Smooth muscle cell (in vitro differentiated cells): ENCODE measurements at regions not wholly inside any gene's neighbourhood (a gene's known extent, or its start where the extent isn't known, plus 50 kb on each side); places are given as distances from the start of the nearest gene placed in this dataset.

Experiments used
- DNase-seq: peaks from one replicate; lab custom pipeline; 2025; ENCODE audit not compliant: unreplicated experiment; lab: John Stamatoyannopoulos, UW
- H2AFZ ChIP-seq: fragments of 200-600 bp; sonication (generic); 2 replicates; pipeline ENCODE4 v1.6.0; 2016; ENCODE audit warnings: antibody characterized with exemption, low read depth, mild to moderate bottlenecking
- H3F3A ChIP-seq: fragments of 200-600 bp; sonication (generic); 2 replicates; pipeline ENCODE4 v1.6.0; 2017; ENCODE audit warnings: antibody characterized with exemption, low read depth
- H3K27ac ChIP-seq: fragments of 200-600 bp; sonication (generic); 2 replicates; pipeline ENCODE4 v1.5.1; 2016; ENCODE audit warnings: low read depth, mild to moderate bottlenecking
- H3K27me3 ChIP-seq: fragments of 200-600 bp; sonication (generic); 2 replicates; pipeline ENCODE4 v1.6.1; 2016; ENCODE audit warnings: low read depth, mild to moderate bottlenecking
- H3K36me3 ChIP-seq: fragments of 200-600 bp; sonication (generic); 2 replicates; pipeline ENCODE4 v1.5.1; 2016; ENCODE audit warnings: low read depth
- H3K4me1 ChIP-seq: fragments of 200-600 bp; sonication (generic); 2 replicates; pipeline ENCODE4 v1.5.1; 2016; ENCODE audit warnings: low read depth
- H3K4me2 ChIP-seq: fragments of 200-600 bp; sonication (generic); 2 replicates; pipeline ENCODE4 v1.6.0; 2016; ENCODE audit warnings: mild to moderate bottlenecking
- H3K4me3 ChIP-seq: fragments of 200-600 bp; sonication (generic); 2 replicates; pipeline ENCODE4 v1.5.1; 2016; ENCODE audit warnings: mild to moderate bottlenecking
- H3K79me2 ChIP-seq: fragments of 200-600 bp; sonication (generic); 2 replicates; pipeline ENCODE4 v1.6.0; 2016; ENCODE audit warnings: low read depth, mild to moderate bottlenecking
- H3K9ac ChIP-seq: fragments of 200-600 bp; sonication (generic); 2 replicates; pipeline ENCODE4 v1.6.0; 2016; ENCODE audit warnings: low read depth
- H3K9me3 ChIP-seq: fragments of 200-600 bp; sonication (generic); replicated peaks from 2 replicates; pipeline ENCODE4 v1.5.1; 2016; ENCODE audit warnings: low read depth
- H4K20me1 ChIP-seq: fragments of 200-600 bp; sonication (generic); 2 replicates; pipeline ENCODE4 v1.6.0; 2016; ENCODE audit warnings: low read depth
- CTCF ChIP-seq: fragments of 200-600 bp; sonication (generic); IDR thresholded peaks from 2 replicates; pipeline ENCODE4 v1.5.1; 2017; ENCODE audit warnings: borderline replicate concordance, mild to moderate bottlenecking, antibody characterized with exemption; ENCODE audit not compliant: insufficient read depth, poor library complexity, severe bottlenecking
- WGBS: methylation state at CpG from one replicate; pipeline ENCODE4 v1.1.7; 2016; ENCODE audit warnings: low lambda C conversion rate; 5-methylcytosine and 5-hydroxymethylcytosine counted together

DNA sequence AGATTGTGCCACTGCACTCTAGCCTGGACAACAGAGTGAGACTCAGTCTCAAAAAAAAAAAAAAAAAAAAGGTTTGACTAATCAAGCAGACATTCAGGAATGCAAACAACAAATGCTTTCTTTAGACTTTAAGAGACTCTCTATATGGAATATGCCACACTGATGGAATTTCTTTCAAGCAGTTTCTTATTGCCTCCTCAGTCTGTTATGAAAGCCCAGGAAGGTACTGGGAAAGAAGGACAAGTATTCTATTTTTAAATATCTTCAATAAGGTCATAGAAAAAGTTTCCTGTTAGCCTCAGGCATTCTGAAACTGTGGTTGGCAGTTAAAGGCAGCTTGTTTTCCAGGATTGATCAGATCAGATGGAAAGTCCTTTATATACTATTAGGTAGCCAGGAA lies 241.6 kb downstream of the PIK3C3 start:
- no peaks in the 10 kb centered on the region for H3K4me1 ChIP-seq
- peak overlapping the region; percentile 34 for H3K4me2 ChIP-seq
- TF ChIP-seq CTCF: no peak
- no peaks in the 10 kb centered on the region for H3K79me2 ChIP-seq
- no peak overlapping the region for H2AFZ ChIP-seq
- no peaks in the 10 kb centered on the region for H3K36me3 ChIP-seq
- H4K20me1 ChIP-seq: no peaks in the 10 kb centered on the region
- no peaks in the 10 kb centered on the region for H3K27me3 ChIP-seq
- peak overlapping the region; percentile 30 for H3K27ac ChIP-seq
- no peak overlapping the region for H3K4me3 ChIP-seq
- DNase-seq: no peak
- no peak overlapping the region for H3K9ac ChIP-seq
- H3K9me3 ChIP-seq: no peaks in the 10 kb centered on the region
- no peaks in the 10 kb centered on the region for H3F3A ChIP-seq

DNA sequence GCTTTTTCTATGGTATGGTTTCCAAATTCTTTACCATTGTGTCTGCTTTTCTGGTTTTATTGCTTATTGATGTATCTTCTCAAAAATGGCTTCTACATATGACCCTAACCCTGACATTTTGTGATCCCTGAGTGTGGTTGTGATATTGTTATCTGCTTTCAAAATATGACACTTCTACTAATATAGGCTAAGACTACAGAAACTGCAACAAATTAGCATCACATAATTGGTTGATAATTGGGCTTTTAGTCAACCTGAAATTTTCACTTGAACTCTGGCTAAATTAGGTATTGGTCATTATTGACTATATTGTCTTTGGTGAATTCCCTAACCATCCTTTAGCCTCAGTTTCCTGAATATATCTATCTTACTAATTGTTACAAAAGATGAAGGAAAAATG lies 246.1 kb downstream of the PIK3C3 start:
- Histone ChIP-seq H3K27ac (no peak overlapping the region), H3K9me3 (no peaks in the 10 kb centered on the region), H2AFZ (no peak overlapping the region), H3K4me2 (no peak overlapping the region), H4K20me1 (no peaks in the 10 kb centered on the region), H3K79me2 (no peaks in the 10 kb centered on the region), H3K4me1 (no peaks in the 10 kb centered on the region), H3K4me3 (no peak overlapping the region), H3K36me3 (no peaks in the 10 kb centered on the region), H3K27me3 (no peaks in the 10 kb centered on the region), H3K9ac (no peak overlapping the region), H3F3A (no peaks in the 10 kb centered on the region)
- DNase-seq: no peak
- no peak for TF ChIP-seq CTCF

DNA sequence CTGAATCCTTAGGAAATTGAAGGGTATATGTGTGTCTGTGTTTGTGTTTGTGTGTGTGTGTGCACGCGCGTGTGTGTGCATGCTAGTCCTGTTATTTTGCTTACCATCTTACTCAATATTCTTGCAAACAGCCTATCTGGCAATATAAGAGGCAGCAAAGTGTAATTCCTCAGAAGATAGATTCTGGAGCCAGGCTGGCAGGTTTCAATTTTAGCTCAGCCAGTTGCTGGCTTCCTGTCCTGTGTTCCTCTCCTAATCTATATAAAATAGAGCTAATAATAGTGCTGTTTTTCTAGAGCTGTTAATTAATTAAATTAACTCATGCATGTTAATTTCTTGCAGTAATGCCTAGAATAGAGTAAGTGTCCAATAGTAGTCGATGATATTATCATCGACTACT lies 256.2 kb downstream of the PIK3C3 start:
- 95% methylated on average over 5 of the region's 5 CpGs for WGBS
- H2AFZ ChIP-seq: no peak overlapping the region
- no peak for TF ChIP-seq CTCF
- H3K4me2 ChIP-seq: no peak overlapping the region
- no peaks in the 10 kb centered on the region for H3K9me3 ChIP-seq
- no peaks in the 10 kb centered on the region for H3F3A ChIP-seq
- H3K79me2 ChIP-seq: no peaks in the 10 kb centered on the region
- H3K4me1 ChIP-seq: no peaks in the 10 kb centered on the region
- H3K27me3 ChIP-seq: no peaks in the 10 kb centered on the region
- H3K36me3 ChIP-seq: no peaks in the 10 kb centered on the region
- no peak overlapping the region for H3K4me3 ChIP-seq
- no peak for DNase-seq
- no peak overlapping the region for H3K9ac ChIP-seq
- no peaks in the 10 kb centered on the region for H4K20me1 ChIP-seq
- H3K27ac ChIP-seq: no peak overlapping the region

DNA sequence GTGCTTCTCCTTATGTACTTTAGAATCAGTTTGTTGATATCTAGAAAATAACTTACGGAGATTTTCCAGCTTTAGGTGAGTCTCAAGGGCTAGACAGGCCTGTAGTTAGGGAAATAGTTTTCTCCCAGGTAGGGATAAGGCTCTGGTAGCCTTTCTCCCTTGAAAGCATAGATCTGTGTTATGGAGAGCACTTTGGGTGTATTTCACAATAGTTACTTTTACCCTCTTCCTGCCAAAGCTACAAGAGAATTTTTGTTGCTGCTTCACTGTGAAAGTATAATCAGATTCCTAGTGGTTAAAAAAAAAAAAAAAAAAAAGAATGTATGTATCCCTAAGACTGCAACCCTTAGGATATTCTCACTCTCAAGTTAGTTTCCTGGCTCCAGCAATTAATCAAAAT lies 267.5 kb downstream of the PIK3C3 start:
- Histone ChIP-seq H3K4me2 (no peak overlapping the region), H3K4me1 (no peaks in the 10 kb centered on the region), H3F3A (no peaks in the 10 kb centered on the region), H3K9me3 (no peaks in the 10 kb centered on the region), H3K27me3 (no peaks in the 10 kb centered on the region), H4K20me1 (no peaks in the 10 kb centered on the region), H2AFZ (no peak overlapping the region), H3K36me3 (no peaks in the 10 kb centered on the region), H3K9ac (no peak overlapping the region), H3K79me2 (no peaks in the 10 kb centered on the region), H3K27ac (no peak overlapping the region), H3K4me3 (no peak overlapping the region)
- no peak for TF ChIP-seq CTCF
- DNase-seq: no peak
- WGBS: 89% methylated on average over 1 of the region's 1 CpG
